ENCODE measurements at regions not wholly inside any gene's neighbourhood (a gene's known extent, or its start where the extent isn't known, plus 50 kb on each side); places are given as distances from the start of the nearest gene placed in this dataset.

DNA sequence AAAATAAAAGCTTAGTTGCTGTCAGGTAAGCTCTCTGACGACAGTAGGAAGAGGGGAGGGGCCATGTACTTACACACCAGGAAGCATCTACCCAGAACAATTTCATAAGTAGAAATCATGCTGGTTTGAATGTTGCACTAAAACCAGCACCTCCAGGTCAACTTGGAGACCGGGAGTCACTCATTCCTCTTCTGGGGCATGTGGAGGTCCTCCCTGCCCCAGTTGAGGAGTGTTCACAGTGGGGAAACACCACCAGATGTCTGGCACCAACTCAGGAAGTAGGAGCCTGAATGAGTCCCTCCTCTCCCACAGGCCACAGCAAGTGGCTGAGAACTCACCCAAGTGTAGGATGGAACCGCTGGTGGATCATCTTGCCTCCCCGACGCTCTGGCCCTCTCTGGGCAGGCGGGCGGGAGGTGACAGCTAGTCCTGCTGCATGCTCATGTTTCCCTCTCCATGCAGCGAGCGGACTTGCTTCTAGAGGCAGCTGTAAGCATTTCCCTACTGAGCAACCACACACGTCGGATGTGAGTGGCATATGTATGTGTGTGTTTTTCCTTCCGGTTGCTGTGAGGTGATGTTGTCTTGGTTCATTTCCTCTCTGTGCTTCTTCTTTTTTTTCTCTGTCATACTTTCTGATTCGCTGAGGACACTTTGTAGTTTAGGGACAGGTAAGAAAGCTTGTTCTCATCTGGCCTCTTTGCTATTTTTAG lies 149.5 kb upstream of the NEDD9 start:
- TF ChIP-seq, protein P1, sequence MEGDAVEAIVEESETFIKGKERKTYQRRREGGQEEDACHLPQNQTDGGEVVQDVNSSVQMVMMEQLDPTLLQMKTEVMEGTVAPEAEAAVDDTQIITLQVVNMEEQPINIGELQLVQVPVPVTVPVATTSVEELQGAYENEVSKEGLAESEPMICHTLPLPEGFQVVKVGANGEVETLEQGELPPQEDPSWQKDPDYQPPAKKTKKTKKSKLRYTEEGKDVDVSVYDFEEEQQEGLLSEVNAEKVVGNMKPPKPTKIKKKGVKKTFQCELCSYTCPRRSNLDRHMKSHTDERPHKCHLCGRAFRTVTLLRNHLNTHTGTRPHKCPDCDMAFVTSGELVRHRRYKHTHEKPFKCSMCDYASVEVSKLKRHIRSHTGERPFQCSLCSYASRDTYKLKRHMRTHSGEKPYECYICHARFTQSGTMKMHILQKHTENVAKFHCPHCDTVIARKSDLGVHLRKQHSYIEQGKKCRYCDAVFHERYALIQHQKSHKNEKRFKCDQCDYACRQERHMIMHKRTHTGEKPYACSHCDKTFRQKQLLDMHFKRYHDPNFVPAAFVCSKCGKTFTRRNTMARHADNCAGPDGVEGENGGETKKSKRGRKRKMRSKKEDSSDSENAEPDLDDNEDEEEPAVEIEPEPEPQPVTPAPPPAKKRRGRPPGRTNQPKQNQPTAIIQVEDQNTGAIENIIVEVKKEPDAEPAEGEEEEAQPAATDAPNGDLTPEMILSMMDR (conservative IDR thresholded peaks at IDR 0.05; ENCODE audit: low read depth, low read length) = no peak
- TF ChIP-seq POLR2A (IDR thresholded peaks at IDR 0.05; ENCODE audit: low read depth, low read length) = no peak
- TF ChIP-seq, protein P2, sequence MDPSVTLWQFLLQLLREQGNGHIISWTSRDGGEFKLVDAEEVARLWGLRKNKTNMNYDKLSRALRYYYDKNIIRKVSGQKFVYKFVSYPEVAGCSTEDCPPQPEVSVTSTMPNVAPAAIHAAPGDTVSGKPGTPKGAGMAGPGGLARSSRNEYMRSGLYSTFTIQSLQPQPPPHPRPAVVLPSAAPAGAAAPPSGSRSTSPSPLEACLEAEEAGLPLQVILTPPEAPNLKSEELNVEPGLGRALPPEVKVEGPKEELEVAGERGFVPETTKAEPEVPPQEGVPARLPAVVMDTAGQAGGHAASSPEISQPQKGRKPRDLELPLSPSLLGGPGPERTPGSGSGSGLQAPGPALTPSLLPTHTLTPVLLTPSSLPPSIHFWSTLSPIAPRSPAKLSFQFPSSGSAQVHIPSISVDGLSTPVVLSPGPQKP (IDR thresholded peaks at IDR 0.05; ENCODE audit: borderline replicate concordance, low read depth, low read length) = no peak
- TF ChIP-seq RAD21 (IDR thresholded peaks at IDR 0.05; ENCODE audit: low read length) = no peak
- TF ChIP-seq SMC3 (IDR thresholded peaks at IDR 0.05; ENCODE audit: low read depth, low read length) = no peak
- TF ChIP-seq, protein P3, sequence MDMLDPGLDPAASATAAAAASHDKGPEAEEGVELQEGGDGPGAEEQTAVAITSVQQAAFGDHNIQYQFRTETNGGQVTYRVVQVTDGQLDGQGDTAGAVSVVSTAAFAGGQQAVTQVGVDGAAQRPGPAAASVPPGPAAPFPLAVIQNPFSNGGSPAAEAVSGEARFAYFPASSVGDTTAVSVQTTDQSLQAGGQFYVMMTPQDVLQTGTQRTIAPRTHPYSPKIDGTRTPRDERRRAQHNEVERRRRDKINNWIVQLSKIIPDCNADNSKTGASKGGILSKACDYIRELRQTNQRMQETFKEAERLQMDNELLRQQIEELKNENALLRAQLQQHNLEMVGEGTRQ (IDR thresholded peaks at IDR 0.05; ENCODE audit: low read depth, low read length) = no peak
- no peak for TF ChIP-seq MAFK (IDR thresholded peaks at IDR 0.05; ENCODE audit: low read depth, low read length)
- no peak for TF ChIP-seq CEBPB (IDR thresholded peaks at IDR 0.05; ENCODE audit: low read depth, low read length)
- no peak for TF ChIP-seq RFX5 (IDR thresholded peaks at IDR 0.05; ENCODE audit: low read depth, low read length)
